GM23338 (cell line): ENCODE measurements at regions not wholly inside any gene's neighbourhood (a gene's known extent, or its start where the extent isn't known, plus 50 kb on each side); places are given as distances from the start of the nearest gene placed in this dataset.
"Not testable (repeated sequence)": the region's sequence is repeated elsewhere in the genome, so short reads cannot be mapped to it uniquely, and the experiment has no call there.

Experiments
- ATAC-seq: fragments of 200-7000 bp; cut with Tn5 transposase; 3 replicates; pipeline ENCODE4 v1.9.1; 2020
- DNase-seq: peaks from one replicate; pipeline ENCODE4 v3.0.0-alpha.2; 2015; ENCODE audit warnings: low spot score
- H2AFZ ChIP-seq: fragments of 200-600 bp; sonication (generic); 2 replicates; pipeline ENCODE4 v1.8.0; 2016; ENCODE audit warnings: antibody characterized with exemption, mild to moderate bottlenecking, moderate library complexity
- H3F3A ChIP-seq: fragments of 200-600 bp; sonication (generic); replicated peaks from 2 replicates; pipeline ENCODE4 v1.8.0; 2017; ENCODE audit warnings: antibody characterized with exemption, mixed run types, low read depth
- H3K27ac ChIP-seq: fragments of 200-600 bp; sonication (generic); 2 replicates; pipeline ENCODE4 v1.6.1; 2016; ENCODE audit warnings: low read depth
- H3K27me3 ChIP-seq: fragments of 200-600 bp; sonication (generic); 2 replicates; pipeline ENCODE4 v1.8.0; 2016; ENCODE audit warnings: mild to moderate bottlenecking, mixed run types, moderate library complexity; ENCODE audit not compliant: insufficient read depth
- H3K36me3 ChIP-seq: fragments of 200-600 bp; sonication (generic); 2 replicates; pipeline ENCODE4 v1.8.0; 2016; ENCODE audit warnings: mild to moderate bottlenecking; ENCODE audit not compliant: insufficient read depth
- H3K4me1 ChIP-seq: fragments of 200-600 bp; sonication (generic); 2 replicates; pipeline ENCODE4 v1.8.0; 2016; ENCODE audit warnings: mild to moderate bottlenecking, moderate library complexity; ENCODE audit not compliant: insufficient read depth
- H3K4me2 ChIP-seq: fragments of 200-600 bp; sonication (generic); 2 replicates; pipeline ENCODE4 v1.7.1; 2017; ENCODE audit warnings: mixed run types
- H3K4me3 ChIP-seq: fragments of 200-600 bp; sonication (generic); 2 replicates; pipeline ENCODE4 v1.6.1; 2016; ENCODE audit warnings: mixed run types
- H3K79me2 ChIP-seq: fragments of 200-600 bp; sonication (generic); replicated peaks from 2 replicates; pipeline ENCODE4 v1.8.0; 2017; ENCODE audit warnings: mild to moderate bottlenecking; ENCODE audit not compliant: insufficient read depth
- H3K9me2 ChIP-seq: fragments of 200-600 bp; sonication (generic); 2 replicates; pipeline ENCODE4 v1.8.0; 2017; ENCODE audit not compliant: insufficient read depth
- H4K20me1 ChIP-seq: fragments of 200-600 bp; sonication (generic); replicated peaks from 2 replicates; pipeline ENCODE4 v1.8.0; 2017; ENCODE audit warnings: mild to moderate bottlenecking; ENCODE audit not compliant: insufficient read depth
- H3K27ac Mint-ChIP-seq: 2 replicates; pipeline ENCODE4 v1.8.0; 2020; ENCODE audit warnings: inconsistent platforms, mild to moderate bottlenecking, moderate library complexity, mixed read lengths
- H3K27me3 Mint-ChIP-seq: 3 replicates; pipeline ENCODE4 v1.8.0; 2022; ENCODE audit warnings: low read depth, mild to moderate bottlenecking, moderate library complexity, mixed read lengths, inconsistent platforms; ENCODE audit not compliant: insufficient read depth, poor library complexity
- H3K36me3 Mint-ChIP-seq: 3 replicates; pipeline ENCODE4 v1.8.0; 2021; ENCODE audit warnings: low read depth, mild to moderate bottlenecking, inconsistent platforms, moderate library complexity, mixed read lengths
- H3K4me1 Mint-ChIP-seq: 3 replicates; pipeline ENCODE4 v1.8.0; 2020; ENCODE audit warnings: mild to moderate bottlenecking, inconsistent platforms, mixed read lengths
- H3K4me3 Mint-ChIP-seq: 3 replicates; pipeline ENCODE4 v1.8.0; 2021; ENCODE audit warnings: moderate library complexity, mild to moderate bottlenecking, inconsistent platforms, mixed read lengths
- H3K9me3 Mint-ChIP-seq: 3 replicates; pipeline ENCODE4 v1.8.0; 2020; ENCODE audit warnings: moderate library complexity, mild to moderate bottlenecking, inconsistent platforms, mixed read lengths
- CREB1 ChIP-seq: fragments of 250-450 bp; sonication (Bioruptor Pico); IDR thresholded peaks from 2 replicates; pipeline ENCODE4 v1.5.0; 2020; ENCODE audit warnings: low read depth, mild to moderate bottlenecking, moderate library complexity
- EZH2phosphoT487 ChIP-seq: fragments of 200-600 bp; sonication (generic); IDR thresholded peaks from one replicate; pipeline ENCODE4 v1.8.1; 2018; ENCODE audit warnings: antibody characterized with exemption; ENCODE audit not compliant: unreplicated experiment
- POLR2AphosphoS5 ChIP-seq: IDR thresholded peaks from 2 replicates; pipeline ENCODE4 v1.6.1; 2016; ENCODE audit warnings: antibody characterized with exemption, low read depth
- REST ChIP-seq: IDR thresholded peaks from one replicate; pipeline ENCODE4 v1.6.1; 2018; ENCODE audit warnings: antibody characterized with exemption; ENCODE audit not compliant: unreplicated experiment
- ZNF114 ChIP-seq: fragments of 250-450 bp; sonication (Bioruptor Pico); IDR thresholded peaks from 2 replicates; pipeline ENCODE4 v1.5.0; 2020; ENCODE audit warnings: mild to moderate bottlenecking, moderate library complexity
- TF ChIP-seq, protein P1 (sequence below), 2 experiments: fragments of 200-600 bp in 1 of 2; sonication (generic) in 1 of 2; conservative IDR thresholded peaks; 2 replicates each; pipeline versions ENCODE4 v1.5.1 to v1.6.1; 2016 to 2017; ENCODE audit warnings: antibody characterized with exemption in 2 of 2, low read depth in 2 of 2, mild to moderate bottlenecking in 2 of 2, moderate library complexity in 1 of 2

GRCh38 chr6:99822741-99823512 is 171.1 kb downstream of the MCHR2 start:
- Histone ChIP-seq H3K27me3 (no peaks in the 10 kb centered on the region), H3K9me2 (no peaks in the 10 kb centered on the region), H3K4me1 (peaks cover 14% of the 10 kb centered on the region), H4K20me1 (no peaks in the 10 kb centered on the region), H2AFZ (no peak overlapping the region), H3K79me2 (no peaks in the 10 kb centered on the region), H3K4me2 (peak overlapping the region; percentile 88), H3F3A (no peaks in the 10 kb centered on the region), H3K4me3 (peak overlapping the region; percentile 54), H3K27ac (no peak overlapping the region), H3K36me3 (no peaks in the 10 kb centered on the region)
- Mint-ChIP-seq H3K27ac (peak overlapping the region; percentile 75; the same call in 1 of the 2 replicates), H3K4me1 (peaks cover 16% of the 10 kb centered on the region), H3K36me3 (no peaks in the 10 kb centered on the region), H3K9me3 (peaks cover 7% of the 10 kb centered on the region; the same call in 2 of the 3 replicates), H3K4me3 (peak overlapping the region; percentile 73), H3K27me3 (peaks cover 5% of the 10 kb centered on the region)
- ATAC-seq (peak; percentile 46), DNase-seq (peak; percentile 29)
- no peak for TF ChIP-seq CREB1 (CRISPR knock-in tag)
- TF ChIP-seq, protein P1, sequence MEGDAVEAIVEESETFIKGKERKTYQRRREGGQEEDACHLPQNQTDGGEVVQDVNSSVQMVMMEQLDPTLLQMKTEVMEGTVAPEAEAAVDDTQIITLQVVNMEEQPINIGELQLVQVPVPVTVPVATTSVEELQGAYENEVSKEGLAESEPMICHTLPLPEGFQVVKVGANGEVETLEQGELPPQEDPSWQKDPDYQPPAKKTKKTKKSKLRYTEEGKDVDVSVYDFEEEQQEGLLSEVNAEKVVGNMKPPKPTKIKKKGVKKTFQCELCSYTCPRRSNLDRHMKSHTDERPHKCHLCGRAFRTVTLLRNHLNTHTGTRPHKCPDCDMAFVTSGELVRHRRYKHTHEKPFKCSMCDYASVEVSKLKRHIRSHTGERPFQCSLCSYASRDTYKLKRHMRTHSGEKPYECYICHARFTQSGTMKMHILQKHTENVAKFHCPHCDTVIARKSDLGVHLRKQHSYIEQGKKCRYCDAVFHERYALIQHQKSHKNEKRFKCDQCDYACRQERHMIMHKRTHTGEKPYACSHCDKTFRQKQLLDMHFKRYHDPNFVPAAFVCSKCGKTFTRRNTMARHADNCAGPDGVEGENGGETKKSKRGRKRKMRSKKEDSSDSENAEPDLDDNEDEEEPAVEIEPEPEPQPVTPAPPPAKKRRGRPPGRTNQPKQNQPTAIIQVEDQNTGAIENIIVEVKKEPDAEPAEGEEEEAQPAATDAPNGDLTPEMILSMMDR (conservative IDR thresholded peaks at IDR 0.05; ENCODE audit: low read depth in 2 of 2): peak; percentile 39 to 66
- no peak for TF ChIP-seq ZNF114
- TF ChIP-seq EZH2phosphoT487: no peak
- no peak for TF ChIP-seq REST

DNA sequence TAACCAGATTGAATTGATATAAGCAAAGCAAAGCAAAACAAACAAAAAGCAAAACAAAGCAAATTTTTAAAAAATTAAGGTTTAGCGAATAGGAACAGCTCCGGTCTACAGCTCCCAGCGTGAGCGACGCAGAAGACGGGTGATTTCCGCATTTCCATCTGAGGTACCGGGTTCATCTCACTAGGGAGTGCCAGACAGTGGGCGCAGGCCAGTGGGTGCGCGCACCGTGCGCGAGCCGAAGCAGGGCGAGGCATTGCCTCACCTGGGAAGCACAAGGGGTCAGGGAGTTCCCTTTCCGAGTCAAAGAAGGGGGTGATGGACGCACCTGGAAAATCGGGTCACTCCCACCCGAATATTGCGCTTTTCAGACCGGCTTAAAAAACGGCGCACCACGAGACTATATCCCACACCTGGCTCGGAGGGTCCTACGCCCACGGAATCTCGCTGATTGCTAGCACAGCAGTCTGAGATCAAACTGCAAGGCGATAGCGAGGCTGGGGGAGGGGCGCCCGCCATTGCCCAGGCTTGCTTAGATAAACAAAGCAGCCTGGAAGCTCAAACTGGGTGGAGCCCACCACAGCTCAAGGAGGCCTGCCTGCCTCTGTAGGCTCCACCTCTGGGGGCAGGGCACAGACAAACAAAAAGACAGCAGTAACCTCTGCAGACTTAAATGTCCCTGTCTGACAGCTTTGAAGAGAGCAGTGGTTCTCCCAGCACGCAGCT is 170.3 kb downstream of the MCHR2 start:
- peak overlapping the region; percentile 73 for H3K4me3 Mint-ChIP-seq
- TF ChIP-seq POLR2AphosphoS5: peak; percentile 27; the same call in 1 of the 2 replicates
- Histone ChIP-seq H3K4me1 (peaks cover 14% of the 10 kb centered on the region), H3K4me3 (peak overlapping the region; percentile 54), H3K4me2 (peak overlapping the region; percentile 88)
- H3F3A ChIP-seq, H3K79me2 ChIP-seq, H3K9me2 ChIP-seq, DNase-seq, H3K27ac ChIP-seq, H3K36me3 Mint-ChIP-seq, H3K27me3 ChIP-seq, H3K36me3 ChIP-seq, H2AFZ ChIP-seq, H3K9me3 Mint-ChIP-seq, H3K27me3 Mint-ChIP-seq, H4K20me1 ChIP-seq: not testable (repeated sequence)
- H3K4me1 Mint-ChIP-seq: peaks cover 16% of the 10 kb centered on the region
- peak; percentile 22; the same call in 1 of the 3 replicates for ATAC-seq
- H3K27ac Mint-ChIP-seq: peak overlapping the region; percentile 75; the same call in 1 of the 2 replicates
